SK-N-SH (cell line): ENCODE measurements at regions not wholly inside any gene's neighbourhood (a gene's known extent, or its start where the extent isn't known, plus 50 kb on each side); places are given as distances from the start of the nearest gene placed in this dataset.

Source experiments
- CTCF ChIP-seq: fragments of 200-600 bp; sonication (generic); IDR thresholded peaks from 2 replicates; pipeline ENCODE4 v1.6.1; 2017; ENCODE audit warnings: antibody characterized with exemption, mild to moderate bottlenecking, moderate library complexity
- GATA2 ChIP-seq: sonication (generic); formaldehyde crosslinking; IDR thresholded peaks from 2 replicates; pipeline ENCODE4 v1.5.0; 2020; ENCODE audit warnings: mild to moderate bottlenecking, missing genetic modification reagents
- JUND ChIP-seq: IDR thresholded peaks from 2 replicates; pipeline ENCODE4 v1.4.0; 2012
- NFIC ChIP-seq: IDR thresholded peaks from 2 replicates; pipeline ENCODE4 v1.4.0; 2012; ENCODE audit warnings: borderline replicate concordance
- NRF1 ChIP-seq: IDR thresholded peaks from 2 replicates; pipeline ENCODE4 v1.6.1; 2012; ENCODE audit warnings: low read depth, mild to moderate bottlenecking, low read length
- POLR2AphosphoS5 ChIP-seq: IDR thresholded peaks from 2 replicates; pipeline ENCODE4 v1.6.1; 2012; ENCODE audit warnings: low read depth, low read length
- REST ChIP-seq: IDR thresholded peaks from 2 replicates; pipeline ENCODE4 v1.6.1; 2012; ENCODE audit warnings: mild to moderate bottlenecking, low read depth, low read length, moderate library complexity
- TEAD4 ChIP-seq: IDR thresholded peaks from 2 replicates; pipeline ENCODE4 v1.4.0; 2012; ENCODE audit warnings: mild to moderate bottlenecking, borderline replicate concordance; ENCODE audit not compliant: insufficient read depth
- USF1 ChIP-seq: IDR thresholded peaks from 2 replicates; pipeline ENCODE4 v1.4.0; 2012; ENCODE audit warnings: low read depth, borderline replicate concordance

GRCh38 chr1:55600242-55600641 lies 385.1 kb upstream of the USP24 start:
- TF ChIP-seq CTCF (no peak), NRF1 (no peak), JUND (no peak), POLR2AphosphoS5 (no peak), USF1 (no peak), NFIC (no peak), TEAD4 (no peak), GATA2 (CRISPR knock-in tag) (no peak), REST (no peak)
